ENCODE measurements at regions not wholly inside any gene's neighbourhood (a gene's known extent, or its start where the extent isn't known, plus 50 kb on each side); places are given as distances from the start of the nearest gene placed in this dataset.

DNA sequence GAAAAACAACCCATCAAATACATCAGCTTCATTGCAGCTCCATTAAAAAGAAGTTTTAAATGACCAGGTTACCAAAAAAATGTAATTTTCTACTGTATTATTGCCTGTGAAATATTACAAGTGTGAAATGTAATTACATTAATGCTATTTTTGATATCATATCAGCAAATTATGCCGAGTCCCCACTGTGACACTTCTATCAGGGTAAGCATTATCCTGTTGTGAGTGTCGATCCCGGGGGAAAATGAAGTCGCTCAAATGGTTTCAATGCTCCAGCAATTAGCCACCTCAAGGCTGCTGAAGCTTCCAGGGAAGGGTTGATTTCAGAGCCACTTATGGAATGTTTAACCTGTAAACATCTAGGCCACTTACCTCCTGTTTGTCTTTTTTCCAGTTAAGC lies 70.4 kb downstream of the RCN1 start:
- H3K36me3 Mint-ChIP-seq = no peaks in the 10 kb centered on the region
- H3K4me1 Mint-ChIP-seq = no peaks in the 10 kb centered on the region
- H3K4me1 ChIP-seq (ENCODE audit: insufficient read depth, low read length) = no peaks in the 10 kb centered on the region
- no peak overlapping the region for H3K4me3 ChIP-seq (ENCODE audit: low read length in 2 of 2)
- H3K27ac ChIP-seq (ENCODE audit: low read depth, low read length) = no peak overlapping the region
- no peak overlapping the region for H3K27ac Mint-ChIP-seq
- no peaks in the 10 kb centered on the region for H3K36me3 ChIP-seq (ENCODE audit: insufficient read depth, low read length)
- H3K9me3 ChIP-seq (ENCODE audit: control insufficient read depth in 1 of 2, low read length in 2 of 2) = no peaks in the 10 kb centered on the region
- ChIA-PET POLR2A (ENCODE audit: partially characterized antibody) (no interaction called here), CTCF (ENCODE audit: partially characterized antibody) (interaction anchor here (1.0 to 5.6 kb wide), 2 partner anchors 8 to 15 kb away, joined by 3 to 29 read pairs; no protein-coding TSS in a partner anchor)
- no peak overlapping the region for H3K4me3 Mint-ChIP-seq
- H3K27me3 ChIP-seq (ENCODE audit: insufficient read depth, low read length) = peaks cover 5% of the 10 kb centered on the region
- no peak for DNase-seq
- H3K9me3 Mint-ChIP-seq = peaks cover 0 to 3% (median 0%) of the 10 kb centered on the region in 8 donors
- intact Hi-C loops (cut with micrococcal nuclease) = no loop called here
- H3K27me3 Mint-ChIP-seq = peaks cover 7 to 18% of the 10 kb centered on the region in 2 donors

DNA sequence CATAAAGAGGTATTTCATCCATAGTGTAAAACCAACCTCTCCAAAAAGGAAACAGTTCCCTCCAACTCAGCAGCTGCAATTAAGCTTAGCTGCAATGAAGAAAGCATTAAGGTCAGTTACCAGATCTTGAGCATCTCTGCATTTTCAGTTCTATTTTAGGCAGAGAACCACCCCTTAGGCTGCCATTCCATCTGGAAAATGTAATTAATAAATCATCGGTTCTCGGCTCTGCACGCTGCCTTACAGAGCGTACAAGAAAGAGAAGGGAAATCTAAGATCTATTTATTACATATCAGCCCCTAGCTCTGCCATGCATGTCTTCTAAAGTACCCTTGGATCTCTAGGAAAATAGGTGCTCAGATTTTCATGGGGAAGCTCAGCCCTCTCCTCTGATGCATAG lies 71.5 kb downstream of the RCN1 start:
- H3K4me3 Mint-ChIP-seq = no peak overlapping the region
- no peaks in the 10 kb centered on the region for H3K9me3 Mint-ChIP-seq
- peaks cover 7 to 18% of the 10 kb centered on the region in 2 donors for H3K27me3 Mint-ChIP-seq
- POLR2A ChIA-PET (ENCODE audit: partially characterized antibody) = no interaction called here
- CTCF ChIA-PET (ENCODE audit: partially characterized antibody) = interaction anchor here (0.8 to 5.6 kb wide), 2 partner anchors 9 to 14 kb away, joined by 3 to 29 read pairs; no protein-coding TSS in a partner anchor
- H3K36me3 Mint-ChIP-seq = no peaks in the 10 kb centered on the region
- DNase-seq = no peak
- H3K27ac Mint-ChIP-seq = no peak overlapping the region
- H3K4me1 Mint-ChIP-seq = no peaks in the 10 kb centered on the region
- H3K9me3 ChIP-seq (ENCODE audit: control insufficient read depth in 1 of 2, low read length in 2 of 2) = no peaks in the 10 kb centered on the region
- H3K27me3 ChIP-seq (ENCODE audit: insufficient read depth, low read length) = peaks cover 5% of the 10 kb centered on the region
- no peak overlapping the region for H3K27ac ChIP-seq (ENCODE audit: low read depth, low read length)
- H3K36me3 ChIP-seq (ENCODE audit: insufficient read depth, low read length) = no peaks in the 10 kb centered on the region
- intact Hi-C loops (cut with micrococcal nuclease) = no loop called here
- H3K4me3 ChIP-seq (ENCODE audit: low read length in 2 of 2) = no peak overlapping the region
- H3K4me1 ChIP-seq (ENCODE audit: insufficient read depth, low read length) = no peaks in the 10 kb centered on the region

DNA sequence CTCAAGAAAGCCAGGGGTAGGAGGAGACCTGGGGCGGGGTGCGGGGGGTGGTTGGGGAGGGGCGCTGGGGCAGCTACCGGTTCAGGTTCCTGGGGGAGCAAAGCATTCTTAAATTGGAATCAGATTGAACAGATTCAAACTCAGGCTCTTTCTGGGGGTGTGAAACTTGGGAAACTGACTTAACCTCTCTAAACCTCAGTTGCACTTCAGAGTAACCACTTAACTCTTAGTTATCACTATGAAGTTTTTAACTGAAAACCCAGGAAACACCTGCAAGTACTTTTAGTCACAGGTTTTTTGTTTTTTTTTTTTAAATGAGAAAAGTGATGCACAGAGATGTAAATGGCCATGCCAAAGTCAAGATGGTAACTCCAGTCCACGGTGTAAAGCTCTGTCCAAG lies 72.0 kb downstream of the RCN1 start:
- intact Hi-C loops (cut with micrococcal nuclease) = no loop called here
- Histone ChIP-seq H3K4me1 (ENCODE audit: insufficient read depth, low read length) (no peaks in the 10 kb centered on the region), H3K36me3 (ENCODE audit: insufficient read depth, low read length) (no peaks in the 10 kb centered on the region), H3K9me3 (ENCODE audit: control insufficient read depth in 1 of 2, low read length in 2 of 2) (no peaks in the 10 kb centered on the region), H3K4me3 (ENCODE audit: low read length in 2 of 2) (no peak overlapping the region), H3K27me3 (ENCODE audit: insufficient read depth, low read length) (peaks cover 5% of the 10 kb centered on the region), H3K27ac (ENCODE audit: low read depth, low read length) (no peak overlapping the region)
- no peak overlapping the region for H3K4me3 Mint-ChIP-seq
- peaks cover 7 to 18% of the 10 kb centered on the region in 2 donors for H3K27me3 Mint-ChIP-seq
- no peak overlapping the region for H3K27ac Mint-ChIP-seq
- ChIA-PET POLR2A (ENCODE audit: partially characterized antibody) (no interaction called here), CTCF (ENCODE audit: partially characterized antibody) (interaction anchor here (5.6 kb wide), 1 partner anchor 13 kb away, joined by 29 read pairs; no protein-coding TSS in a partner anchor)
- H3K4me1 Mint-ChIP-seq = peaks cover 0 to under 1% (median 0%) of the 10 kb centered on the region in 4 donors
- H3K36me3 Mint-ChIP-seq = no peaks in the 10 kb centered on the region
- H3K9me3 Mint-ChIP-seq = no peaks in the 10 kb centered on the region
- no peak for DNase-seq

DNA sequence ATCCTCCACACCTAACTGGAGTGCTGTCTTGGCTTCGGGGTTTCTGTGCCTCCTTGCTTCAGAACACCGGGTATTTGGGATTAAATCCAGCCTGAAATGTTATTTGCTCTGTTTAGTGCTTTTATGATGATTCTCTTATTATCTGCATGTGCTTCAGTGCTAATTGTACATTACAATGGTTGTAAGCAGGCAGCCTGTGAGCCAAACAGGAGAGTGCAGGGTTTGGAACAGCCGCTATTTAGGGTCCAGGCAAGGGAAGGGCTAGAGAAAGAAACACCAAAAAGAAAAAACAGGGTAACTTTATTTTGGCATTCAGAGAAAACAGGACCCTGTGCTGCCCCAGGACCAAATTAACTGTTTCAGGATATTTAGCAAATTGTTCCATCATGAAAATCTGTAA lies 72.7 kb downstream of the RCN1 start:
- no peaks in the 10 kb centered on the region for H3K9me3 ChIP-seq (ENCODE audit: control insufficient read depth in 1 of 2, low read length in 2 of 2)
- intact Hi-C loops (cut with micrococcal nuclease) = no loop called here
- H3K27ac ChIP-seq (ENCODE audit: low read depth, low read length) = no peak overlapping the region
- Mint-ChIP-seq H3K27ac (peak overlapping the region in 1 of 7 donors; percentile 55), H3K36me3 (no peaks in the 10 kb centered on the region), H3K27me3 (peaks cover 7 to 17% of the 10 kb centered on the region in 2 donors), H3K4me1 (peaks cover 0 to 7% (median 2%) of the 10 kb centered on the region in 4 donors), H3K4me3 (no peak overlapping the region), H3K9me3 (no peaks in the 10 kb centered on the region)
- DNase-seq = no peak
- H3K4me1 ChIP-seq (ENCODE audit: insufficient read depth, low read length) = peaks cover under 1% of the 10 kb centered on the region
- no peaks in the 10 kb centered on the region for H3K36me3 ChIP-seq (ENCODE audit: insufficient read depth, low read length)
- peaks cover 5% of the 10 kb centered on the region for H3K27me3 ChIP-seq (ENCODE audit: insufficient read depth, low read length)
- no peak overlapping the region for H3K4me3 ChIP-seq (ENCODE audit: low read length in 2 of 2)
- ChIA-PET CTCF (ENCODE audit: partially characterized antibody) (interaction anchor here (5.2 kb wide), 1 partner anchor 13 kb away, joined by 50 read pairs; no protein-coding TSS in a partner anchor), POLR2A (ENCODE audit: partially characterized antibody) (no interaction called here)

DNA sequence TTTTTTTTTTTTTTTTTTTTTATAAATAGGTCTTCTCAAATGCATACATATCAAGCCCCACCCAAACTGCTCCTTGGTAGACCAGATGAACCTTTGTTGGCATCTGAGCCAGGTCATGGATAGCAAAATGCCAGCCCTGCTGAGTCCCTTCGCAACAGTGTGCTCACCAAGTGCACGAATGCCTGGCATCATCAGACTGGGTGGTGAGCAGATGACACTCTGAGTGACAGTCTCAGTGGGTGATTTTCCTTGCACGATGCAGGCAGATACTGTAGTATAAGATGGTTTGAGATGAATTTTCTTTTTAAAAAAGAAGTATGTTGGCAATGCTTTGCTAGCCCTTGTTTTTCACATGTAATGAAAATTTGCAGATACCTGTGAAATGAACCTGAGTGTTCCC lies 74.0 kb downstream of the RCN1 start:
- no peak for DNase-seq
- Mint-ChIP-seq H3K36me3 (no peaks in the 10 kb centered on the region), H3K9me3 (no peaks in the 10 kb centered on the region), H3K4me1 (peaks cover 6 to 17% (median 12%) of the 10 kb centered on the region in 4 donors), H3K27me3 (peaks cover 3 to 11% of the 10 kb centered on the region in 2 donors), H3K27ac (no peak overlapping the region), H3K4me3 (no peak overlapping the region)
- CTCF ChIA-PET (ENCODE audit: partially characterized antibody) = interaction anchor here (5.2 kb wide), 1 partner anchor 12 kb away, joined by 50 read pairs; no protein-coding TSS in a partner anchor
- POLR2A ChIA-PET (ENCODE audit: partially characterized antibody) = no interaction called here
- H3K4me3 ChIP-seq (ENCODE audit: low read length in 2 of 2) = no peak overlapping the region
- intact Hi-C loops (cut with micrococcal nuclease) = no loop called here
- peaks cover 7% of the 10 kb centered on the region for H3K4me1 ChIP-seq (ENCODE audit: insufficient read depth, low read length)
- no peak overlapping the region for H3K27ac ChIP-seq (ENCODE audit: low read depth, low read length)
- H3K27me3 ChIP-seq (ENCODE audit: insufficient read depth, low read length) = peaks cover 5% of the 10 kb centered on the region
- H3K9me3 ChIP-seq (ENCODE audit: control insufficient read depth in 1 of 2, low read length in 2 of 2) = no peaks in the 10 kb centered on the region
- H3K36me3 ChIP-seq (ENCODE audit: insufficient read depth, low read length) = no peaks in the 10 kb centered on the region

DNA sequence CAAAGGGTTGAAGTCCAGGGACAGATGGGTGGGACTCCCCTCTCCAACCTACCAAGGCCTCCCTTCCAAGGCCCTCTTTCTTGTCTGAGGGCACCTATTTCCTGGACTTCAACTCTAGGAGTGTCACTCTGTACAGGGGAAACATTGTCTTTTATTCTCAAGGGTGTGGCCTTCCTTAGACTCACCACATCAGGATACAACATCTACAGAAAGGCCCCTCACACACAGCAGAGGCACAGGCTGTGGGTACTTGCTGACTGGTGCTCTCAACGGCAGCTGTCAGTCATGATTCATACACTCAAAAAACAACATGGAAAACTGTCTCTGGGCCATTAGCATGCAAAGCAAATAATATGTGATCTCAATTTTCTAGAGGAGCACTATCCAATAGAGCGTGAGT lies 78.0 kb downstream of the RCN1 start:
- H3K4me3 Mint-ChIP-seq = no peak overlapping the region
- peaks cover 6% of the 10 kb centered on the region in 2 donors for H3K27me3 Mint-ChIP-seq
- no peaks in the 10 kb centered on the region for H3K36me3 Mint-ChIP-seq
- peaks cover 11 to 29% (median 17%) of the 10 kb centered on the region in 4 donors for H3K4me1 Mint-ChIP-seq
- Histone ChIP-seq H3K9me3 (ENCODE audit: control insufficient read depth in 1 of 2, low read length in 2 of 2) (no peaks in the 10 kb centered on the region), H3K27ac (ENCODE audit: low read depth, low read length) (no peak overlapping the region), H3K36me3 (ENCODE audit: insufficient read depth, low read length) (no peaks in the 10 kb centered on the region), H3K27me3 (ENCODE audit: insufficient read depth, low read length) (no peaks in the 10 kb centered on the region), H3K4me3 (ENCODE audit: low read length in 2 of 2) (no peak overlapping the region), H3K4me1 (ENCODE audit: insufficient read depth, low read length) (peaks cover 7% of the 10 kb centered on the region)
- H3K9me3 Mint-ChIP-seq = no peaks in the 10 kb centered on the region
- ChIA-PET CTCF (ENCODE audit: partially characterized antibody) (interaction anchor here (2.5 kb wide), 1 partner anchor 117 kb away, joined by 9 read pairs; no protein-coding TSS in a partner anchor), POLR2A (ENCODE audit: partially characterized antibody) (no interaction called here)
- peak overlapping the region in 1 of 7 donors; percentile 43 for H3K27ac Mint-ChIP-seq
- no peak for DNase-seq
- intact Hi-C loops (cut with micrococcal nuclease) = no loop called here

DNA sequence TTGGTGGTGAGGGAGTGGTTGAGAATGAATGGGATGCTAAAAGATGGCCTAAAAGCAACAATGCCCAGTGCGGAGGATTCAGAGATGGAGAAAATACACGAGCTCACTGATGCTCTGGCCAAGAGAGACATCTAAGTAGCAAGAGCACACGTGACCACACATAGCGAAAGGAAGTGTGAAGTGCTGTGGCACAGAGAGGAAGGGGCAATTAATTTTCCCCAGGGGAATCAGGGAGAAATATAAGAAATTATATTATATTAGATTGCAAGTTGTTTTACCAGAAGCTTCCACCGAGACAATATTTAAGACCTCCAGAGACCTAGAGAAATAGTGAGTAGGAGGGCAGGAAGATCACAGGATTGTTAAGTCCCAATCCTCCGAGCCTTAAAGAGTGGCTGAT lies 80.6 kb downstream of the RCN1 start:
- Mint-ChIP-seq H3K36me3 (no peaks in the 10 kb centered on the region), H3K4me3 (no peak overlapping the region), H3K9me3 (no peaks in the 10 kb centered on the region), H3K4me1 (peaks cover 11 to 29% (median 17%) of the 10 kb centered on the region in 4 donors), H3K27me3 (peaks cover 3 to 4% of the 10 kb centered on the region in 2 donors), H3K27ac (no peak overlapping the region)
- Histone ChIP-seq H3K4me1 (ENCODE audit: insufficient read depth, low read length) (peaks cover 7% of the 10 kb centered on the region), H3K27ac (ENCODE audit: low read depth, low read length) (no peak overlapping the region), H3K36me3 (ENCODE audit: insufficient read depth, low read length) (no peaks in the 10 kb centered on the region), H3K9me3 (ENCODE audit: control insufficient read depth in 1 of 2, low read length in 2 of 2) (no peaks in the 10 kb centered on the region), H3K4me3 (ENCODE audit: low read length in 2 of 2) (no peak overlapping the region), H3K27me3 (ENCODE audit: insufficient read depth, low read length) (no peaks in the 10 kb centered on the region)
- DNase-seq = no peak
- ChIA-PET CTCF (ENCODE audit: partially characterized antibody) (no interaction called here), POLR2A (ENCODE audit: partially characterized antibody) (no interaction called here)
- intact Hi-C loops (cut with micrococcal nuclease) = no loop called here
